CD14-positive monocyte (primary cell): ENCODE measurements at regions not wholly inside any gene's neighbourhood (a gene's known extent, or its start where the extent isn't known, plus 50 kb on each side); places are given as distances from the start of the nearest gene placed in this dataset.

ENCODE experiments used
- DNase-seq, 3 donors: peaks; one replicate each; pipeline ENCODE4 v3.0.0-alpha.2; 2011 to 2022
- H2AFZ ChIP-seq: 2 replicates; pipeline ENCODE4 v1.6.0; 2012; ENCODE audit warnings: mild to moderate bottlenecking, low read depth, low read length, inconsistent platforms; ENCODE audit not compliant: insufficient read depth, poor library complexity, severe bottlenecking
- H3K27ac ChIP-seq, 2 donors: 1 replicate in 1 of 2; 2 replicates in 1 of 2; pipeline ENCODE4 v1.5.1; 2012 to 2013; ENCODE audit warnings: low read length in 2 of 2, control low read depth in 1 of 2, inconsistent platforms in 1 of 2, low read depth in 1 of 2, mild to moderate bottlenecking in 1 of 2
- H3K27me3 ChIP-seq, 2 donors: one replicate each; pipeline versions ENCODE4 v1.6.0 to v1.6.1; 2011 to 2013; ENCODE audit warnings: low read length in 2 of 2; ENCODE audit not compliant: control insufficient read depth in 2 of 2, insufficient read depth in 2 of 2
- H3K36me3 ChIP-seq, 2 donors: replicated peaks in 1 of 2; 1 replicate in 1 of 2; 2 replicates in 1 of 2; pipeline versions ENCODE4 v1.5.1 to v1.6.1; 2012 to 2013; ENCODE audit warnings: low read length in 2 of 2, control low read depth in 1 of 2, inconsistent platforms in 1 of 2, mild to moderate bottlenecking in 1 of 2; ENCODE audit not compliant: insufficient read depth in 2 of 2, control insufficient read depth in 1 of 2
- H3K4me1 ChIP-seq, 2 donors: 1 replicate in 1 of 2; 2 replicates in 1 of 2; pipeline versions ENCODE4 v1.5.1 to v1.6.1; 2012 to 2013; ENCODE audit warnings: low read length in 2 of 2, control low read depth in 1 of 2, inconsistent platforms in 1 of 2, mild to moderate bottlenecking in 1 of 2, moderate library complexity in 1 of 2; ENCODE audit not compliant: insufficient read depth in 2 of 2, control insufficient read depth in 1 of 2
- H3K4me2 ChIP-seq: replicated peaks from 2 replicates; pipeline ENCODE3; 2012; ENCODE audit warnings: low read length, moderate library complexity, mild to moderate bottlenecking; ENCODE audit not compliant: poor library complexity, severe bottlenecking; ENCODE audit errors: extremely low read depth
- H3K4me3 ChIP-seq, 3 experiments: fragments of 200-600 bp in 1 of 3; sonication (generic) in 1 of 3; replicated peaks in 1 of 3; 1 replicate in 2 of 3; 2 replicates in 1 of 3; pipeline ENCODE4 v1.5.1; 2011 to 2013; ENCODE audit warnings: low read length in 3 of 3, mild to moderate bottlenecking in 3 of 3, control low read depth in 2 of 3, low read depth in 2 of 3, inconsistent platforms in 1 of 3, moderate library complexity in 1 of 3
- H3K79me2 ChIP-seq: 2 replicates; pipeline ENCODE4 v1.6.0; 2012; ENCODE audit warnings: mild to moderate bottlenecking, control low read depth, inconsistent platforms, low read length, moderate library complexity; ENCODE audit not compliant: insufficient read depth
- H3K9ac ChIP-seq: 2 replicates; pipeline ENCODE4 v1.6.0; 2017; ENCODE audit warnings: low read length, mild to moderate bottlenecking; ENCODE audit not compliant: insufficient read depth, poor library complexity, severe bottlenecking
- H3K9me3 ChIP-seq, 2 donors: replicated peaks in 1 of 2; 1 replicate in 1 of 2; 2 replicates in 1 of 2; pipeline versions ENCODE4 v1.5.1 to v1.6.1; 2012 to 2013; ENCODE audit warnings: low read length in 2 of 2, control low read depth in 1 of 2; ENCODE audit not compliant: control insufficient read depth in 1 of 2, insufficient read depth in 1 of 2
- H4K20me1 ChIP-seq: 2 replicates; pipeline ENCODE4 v1.6.0; 2012; ENCODE audit warnings: mild to moderate bottlenecking, low read length, control low read depth, moderate library complexity; ENCODE audit not compliant: insufficient read depth
- H3K27ac Mint-ChIP-seq, 7 donors: one replicate each; pipeline ENCODE4 v1.8.0; 2020; ENCODE audit warnings: mild to moderate bottlenecking in 7 of 7, mixed read lengths in 7 of 7, moderate library complexity in 6 of 7, inconsistent platforms in 2 of 7
- H3K27me3 Mint-ChIP-seq, 3 donors: one replicate each; pipeline ENCODE4 v1.8.0; 2021 to 2022; ENCODE audit warnings: low read depth in 3 of 3, mild to moderate bottlenecking in 3 of 3, mixed read lengths in 3 of 3, moderate library complexity in 3 of 3, inconsistent platforms in 1 of 3
- H3K36me3 Mint-ChIP-seq, 2 donors: one replicate each; pipeline ENCODE4 v1.8.0; 2020; ENCODE audit warnings: mixed read lengths in 2 of 2, inconsistent platforms in 1 of 2, mild to moderate bottlenecking in 1 of 2
- H3K4me1 Mint-ChIP-seq: one replicate; pipeline ENCODE4 v1.8.0; 2020; ENCODE audit warnings: mild to moderate bottlenecking, mixed read lengths
- H3K4me3 Mint-ChIP-seq, 2 donors: one replicate each; pipeline ENCODE4 v1.8.0; 2020; ENCODE audit warnings: mild to moderate bottlenecking in 2 of 2, mixed read lengths in 2 of 2, moderate library complexity in 1 of 2
- H3K9me3 Mint-ChIP-seq, 7 donors: one replicate each; pipeline ENCODE4 v1.8.0; 2020 to 2022; ENCODE audit warnings: mixed read lengths in 7 of 7, mild to moderate bottlenecking in 6 of 7, moderate library complexity in 6 of 7, inconsistent platforms in 2 of 7
- CTCF ChIP-seq: fragments of 200-600 bp; IDR thresholded peaks from one replicate; pipeline ENCODE4 v1.8.0; 2022; ENCODE audit warnings: antibody characterized with exemption, mild to moderate bottlenecking
- WGBS: methylation state at CpG from one replicate; pipeline ENCODE4 v1.1.5; 2013; ENCODE audit warnings: missing lambda C conversion rate; ENCODE audit not compliant: insufficient coverage; 5-methylcytosine and 5-hydroxymethylcytosine counted together
- intact Hi-C, 2 donors: fragments of 100-400 bp; cut with micrococcal nuclease; formaldehyde crosslinking; loops; one replicate each; pipeline versions ENCODE4 v1.15.0 to v1.15.1; 2023

- Mint-ChIP-seq H3K4me3 (no peak overlapping the region), H3K27me3 (peaks cover 0 to 2% (median 0%) of the 10 kb centered on the region in 3 donors), H3K9me3 (peaks cover 0 to 10% (median 0%) of the 10 kb centered on the region in 7 donors), H3K36me3 (no peaks in the 10 kb centered on the region), H3K4me1 (no peaks in the 10 kb centered on the region), H3K27ac (no peak overlapping the region)
- no peak overlapping the region for H3K9ac ChIP-seq
- no peaks in the 10 kb centered on the region for H3K4me1 ChIP-seq
- no peak for TF ChIP-seq CTCF
- intact Hi-C loops = no loop called here
- no peaks in the 10 kb centered on the region for H3K9me3 ChIP-seq
- H3K27me3 ChIP-seq = no peaks in the 10 kb centered on the region
- H3K4me2 ChIP-seq = no peak overlapping the region
- H3K79me2 ChIP-seq = no peaks in the 10 kb centered on the region
- H2AFZ ChIP-seq = no peak overlapping the region
- no peak for DNase-seq
- no peaks in the 10 kb centered on the region for H4K20me1 ChIP-seq
- WGBS = no CpG with 5 or more reads among the region's 2 CpGs
- H3K36me3 ChIP-seq = no peaks in the 10 kb centered on the region
- no peak overlapping the region for H3K4me3 ChIP-seq
- H3K27ac ChIP-seq = no peak overlapping the region
Observed at GRCh38 chr17:11049539-11049938, 191.5 kb upstream of the SHISA6 start.

- 100% methylated on average over 1 of the region's 2 CpGs for WGBS
- H3K36me3 Mint-ChIP-seq = no peaks in the 10 kb centered on the region
- H3K9me3 Mint-ChIP-seq = peaks cover 0 to 10% (median 0%) of the 10 kb centered on the region in 7 donors
- Histone ChIP-seq H4K20me1 (no peaks in the 10 kb centered on the region), H2AFZ (no peak overlapping the region), H3K27ac (no peak overlapping the region), H3K9ac (no peak overlapping the region), H3K4me1 (no peaks in the 10 kb centered on the region), H3K36me3 (no peaks in the 10 kb centered on the region), H3K27me3 (no peaks in the 10 kb centered on the region), H3K79me2 (no peaks in the 10 kb centered on the region), H3K4me3 (no peak overlapping the region), H3K9me3 (no peaks in the 10 kb centered on the region), H3K4me2 (no peak overlapping the region)
- TF ChIP-seq CTCF = no peak
- no peak overlapping the region for H3K4me3 Mint-ChIP-seq
- intact Hi-C loops = no loop called here
- DNase-seq = no peak
- peaks cover 0 to 4% (median 0%) of the 10 kb centered on the region in 3 donors for H3K27me3 Mint-ChIP-seq
- H3K27ac Mint-ChIP-seq = no peak overlapping the region
- H3K4me1 Mint-ChIP-seq = no peaks in the 10 kb centered on the region
Observed at GRCh38 chr17:11047228-11047627, 193.8 kb upstream of the SHISA6 start.
